Activated T-cell treated with anti-CD3 and anti-CD28 coated beads for 1 hour (primary cell): ENCODE measurements at regions not wholly inside any gene's neighbourhood (a gene's known extent, or its start where the extent isn't known, plus 50 kb on each side); places are given as distances from the start of the nearest gene placed in this dataset.

Experiments
- DNase-seq: peaks from one replicate; pipeline ENCODE4 v3.0.0-alpha.2; 2020; ENCODE audit warnings: low read depth

DNA sequence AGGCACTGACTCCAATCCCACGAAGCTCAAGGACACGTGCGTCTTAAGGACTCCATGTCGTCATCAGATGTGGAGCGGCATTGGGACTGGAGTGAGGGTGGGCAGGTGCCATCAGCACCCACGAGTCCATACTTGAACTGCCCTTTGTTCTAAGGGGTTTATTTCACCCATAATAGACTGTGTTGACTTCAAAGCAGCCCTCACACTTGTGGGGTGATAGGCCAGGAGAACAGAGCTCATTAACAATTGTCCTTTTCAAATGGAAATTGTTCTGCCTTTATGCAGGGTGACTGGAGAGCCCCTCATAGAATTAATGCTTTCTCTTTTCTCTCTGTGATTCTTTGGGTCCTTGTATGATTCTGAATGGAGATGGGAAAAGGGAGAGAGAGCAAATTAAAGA, 376.9 kb upstream of the MGMT start:
- no peak for DNase-seq

DNA sequence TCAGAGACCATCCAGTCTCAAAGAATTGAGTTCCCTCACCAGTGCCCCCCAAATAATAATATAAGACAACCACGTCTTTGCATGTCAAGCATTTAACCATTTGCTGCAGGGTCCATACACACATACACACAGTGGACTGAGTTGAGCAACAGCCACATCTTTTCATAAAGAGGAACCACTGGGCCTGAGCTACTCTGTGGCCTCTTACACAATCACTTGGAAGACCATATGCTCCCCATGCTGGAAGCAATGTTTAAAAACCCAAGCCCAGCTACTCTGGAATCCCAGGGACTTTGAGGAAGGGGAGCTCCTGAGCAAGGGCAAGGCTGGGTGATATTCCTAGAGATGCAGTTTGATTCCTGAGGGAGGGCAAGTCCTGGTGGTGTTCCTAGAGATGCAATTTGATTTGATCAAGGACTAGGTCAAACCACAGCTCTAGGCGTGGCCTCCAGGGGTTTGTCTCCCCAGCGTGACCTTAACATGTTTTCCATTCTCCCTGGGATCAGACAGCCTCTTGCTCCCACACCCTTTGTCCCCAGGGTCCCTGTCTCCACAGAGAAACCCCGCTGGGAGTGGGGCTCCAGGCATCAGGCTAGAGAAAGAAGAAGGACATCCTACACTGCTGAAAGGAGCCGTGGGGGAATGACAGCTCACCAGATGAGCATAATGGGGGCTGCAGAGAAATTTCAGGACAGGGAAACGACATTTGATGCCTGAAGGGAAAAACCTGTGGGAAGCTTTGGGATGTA, 376.2 kb upstream of the MGMT start:
- DNase-seq = no peak

DNA sequence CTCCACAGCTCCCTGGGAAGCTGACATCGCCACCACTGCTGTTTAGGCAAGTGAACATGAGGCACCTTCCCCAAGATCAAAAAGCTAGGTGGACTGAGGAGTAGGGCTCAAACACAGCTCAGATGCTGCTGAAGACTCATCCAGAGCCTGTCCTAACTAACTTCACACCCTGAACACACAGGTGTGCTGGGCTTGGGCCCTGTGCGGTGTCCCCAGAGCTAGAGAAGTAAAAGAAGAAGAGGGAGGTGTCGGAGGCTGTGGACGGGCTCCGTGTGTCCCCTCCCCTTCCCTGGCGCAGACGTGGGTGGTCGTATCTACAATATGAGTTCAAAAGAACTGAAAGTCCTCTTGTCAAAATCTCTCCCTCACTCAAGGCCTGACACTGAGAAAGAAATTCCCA, 373.4 kb upstream of the MGMT start:
- no peak for DNase-seq

DNA sequence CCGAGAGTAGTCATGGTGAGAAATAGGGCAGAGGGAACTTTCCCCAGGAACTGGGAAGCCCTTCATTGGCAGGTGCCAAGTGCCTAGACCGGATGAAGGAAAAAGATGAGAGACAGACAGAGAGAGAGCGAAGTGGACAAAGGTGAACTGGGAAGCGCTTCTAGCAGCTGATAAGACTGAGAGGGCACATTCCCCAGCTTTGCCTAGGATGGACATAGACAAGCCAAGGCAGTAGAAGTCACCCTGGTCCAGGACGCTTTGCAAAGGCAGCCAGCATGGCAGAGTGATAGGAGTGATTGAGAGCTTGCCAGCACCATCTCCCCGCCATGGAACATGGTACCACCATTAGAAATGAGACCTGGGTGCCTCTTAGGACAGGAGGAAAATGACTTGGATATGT, 372.8 kb upstream of the MGMT start:
- no peak for DNase-seq

DNA sequence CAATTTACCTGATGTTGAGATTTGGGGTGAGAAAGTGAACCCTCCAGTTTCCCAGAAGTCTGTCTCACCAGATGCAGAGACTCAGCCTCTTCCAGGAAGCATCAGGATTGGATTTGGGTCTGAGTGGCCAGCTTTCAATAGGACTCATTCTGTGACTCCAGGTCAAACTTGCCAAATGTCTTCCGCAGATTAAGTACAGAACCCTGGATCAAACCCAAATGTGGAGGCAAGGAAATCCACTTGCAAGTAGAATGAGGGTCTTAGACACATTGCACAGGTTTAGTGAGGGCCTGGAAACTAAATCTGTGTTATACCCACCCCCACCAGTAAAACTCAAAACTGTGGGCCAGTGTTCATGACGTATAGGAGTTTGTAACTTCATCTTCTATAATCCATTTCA, 372.2 kb upstream of the MGMT start:
- no peak for DNase-seq

DNA sequence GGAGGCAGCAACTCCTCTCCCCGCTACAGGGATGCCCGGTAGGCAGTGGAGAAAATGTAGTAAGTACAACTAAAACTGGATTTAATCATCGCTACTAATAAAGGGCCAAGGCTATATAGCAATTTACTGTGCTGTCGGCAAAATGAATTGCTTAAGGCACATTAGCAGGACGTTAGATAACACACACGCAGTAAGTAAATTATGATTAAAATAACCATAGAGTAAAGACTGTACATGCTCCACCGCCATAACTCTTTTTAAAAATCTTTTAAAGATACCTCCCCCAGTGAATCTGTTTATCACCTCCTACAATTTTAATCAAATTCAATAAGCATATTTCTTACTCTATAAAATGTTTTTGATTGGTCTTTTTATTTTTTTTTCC, 371.4 kb upstream of the MGMT start:
- no peak for DNase-seq

DNA sequence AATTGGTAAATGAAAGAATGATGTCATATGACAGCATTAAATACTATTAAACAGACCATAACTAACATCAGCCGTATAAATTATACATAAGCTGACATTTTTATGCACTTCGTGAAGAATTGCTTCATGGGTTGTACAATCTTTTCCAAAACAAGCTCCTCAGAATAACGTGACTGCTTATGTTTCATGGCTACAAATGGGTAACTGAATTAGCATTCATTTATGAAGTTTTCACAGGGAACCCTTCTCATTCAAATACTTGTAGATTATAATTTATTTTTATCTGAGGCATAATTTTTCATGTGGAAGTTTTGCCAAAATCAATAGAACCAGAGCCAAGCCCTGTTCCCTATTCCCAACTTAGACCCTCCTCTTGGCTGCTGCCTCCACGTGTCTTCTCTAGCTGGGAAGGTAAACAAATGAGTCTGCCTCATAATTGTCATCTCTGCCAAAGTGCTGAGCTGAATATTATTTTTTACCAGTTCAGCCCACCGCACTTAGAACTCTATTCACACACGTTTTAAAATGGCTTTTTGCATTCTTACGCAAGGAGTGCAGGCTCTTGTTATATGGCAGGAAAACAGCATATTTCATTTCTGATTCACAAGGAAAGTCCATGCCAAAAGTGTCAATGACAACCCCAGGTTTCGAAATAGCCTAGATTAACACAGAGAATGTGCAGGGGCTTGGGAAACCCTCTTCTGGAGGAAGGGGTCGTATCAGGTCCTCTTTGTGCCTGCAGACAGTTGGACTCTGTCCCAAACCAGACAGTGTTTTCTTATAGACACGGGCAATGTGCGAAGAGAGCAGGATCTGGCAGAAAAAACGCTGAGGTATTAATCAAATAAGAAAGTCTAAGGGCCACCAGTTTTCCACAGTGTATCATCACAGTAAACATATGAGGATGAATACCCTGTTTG, 370.7 kb upstream of the MGMT start:
- DNase-seq = no peak

DNA sequence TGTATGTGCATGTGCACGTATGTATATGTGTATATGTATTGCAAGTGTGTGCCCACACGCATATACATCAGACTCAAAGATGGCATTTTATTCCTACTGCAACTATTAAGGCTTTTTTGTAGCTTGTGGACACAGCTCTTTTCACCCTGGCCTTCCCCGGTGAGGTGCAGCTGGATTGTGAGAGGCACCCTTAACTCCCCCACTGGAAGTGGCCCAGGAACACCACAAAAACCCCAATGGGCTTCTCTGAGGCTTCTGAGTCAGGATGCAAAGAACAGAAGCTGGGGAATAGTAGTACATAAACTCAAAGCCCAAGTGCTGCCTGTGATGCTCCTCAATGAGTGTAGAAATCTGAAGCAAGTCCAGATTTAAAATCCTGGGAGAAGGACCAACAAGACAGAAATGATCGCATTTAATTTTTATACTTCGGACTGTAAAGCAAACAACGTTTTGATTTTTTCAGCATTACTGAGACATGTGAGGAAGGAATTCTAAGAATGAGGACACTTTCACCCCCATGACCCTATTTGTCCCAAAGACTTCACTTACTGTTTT, 369.2 kb upstream of the MGMT start:
- DNase-seq = no peak

DNA sequence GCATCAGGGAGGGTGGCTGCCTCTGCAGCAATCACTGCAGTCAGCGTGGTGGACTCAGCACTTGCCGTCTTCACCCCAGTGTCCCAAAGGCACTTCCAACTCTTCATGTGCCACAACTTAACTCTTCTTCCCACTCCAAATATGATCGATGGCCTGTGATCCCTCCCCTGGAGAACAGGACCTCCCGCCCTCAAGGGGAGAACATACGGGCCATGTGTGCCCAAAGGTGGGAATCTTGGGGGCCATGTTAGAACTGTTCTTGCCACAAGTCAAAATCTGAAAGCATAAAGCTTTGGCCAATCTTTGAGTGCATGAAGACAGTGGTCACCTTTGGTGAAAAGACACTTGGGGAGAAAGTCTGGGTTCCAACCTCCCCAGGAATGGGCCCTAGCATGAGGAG, 368.5 kb upstream of the MGMT start:
- DNase-seq = no peak

DNA sequence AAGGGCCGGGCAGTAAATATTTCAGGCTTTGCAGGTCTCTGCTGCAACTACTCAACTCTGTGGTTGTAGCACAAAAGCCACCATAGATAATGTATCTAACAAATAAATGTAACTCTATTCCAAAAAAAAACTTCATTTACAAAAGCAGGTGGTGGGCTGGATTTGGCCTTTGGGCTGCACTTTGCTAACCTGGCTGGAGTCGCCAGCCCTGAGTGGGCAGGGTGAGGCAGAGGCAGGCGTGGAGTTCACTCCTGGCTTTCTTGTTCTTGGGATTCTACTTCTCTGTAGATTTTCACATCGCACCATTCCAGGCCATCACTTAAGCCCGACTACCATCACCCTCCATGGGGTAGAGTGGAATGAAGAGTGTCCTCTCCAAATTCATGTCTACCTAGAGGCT, 367.6 kb upstream of the MGMT start:
- DNase-seq = no peak

DNA sequence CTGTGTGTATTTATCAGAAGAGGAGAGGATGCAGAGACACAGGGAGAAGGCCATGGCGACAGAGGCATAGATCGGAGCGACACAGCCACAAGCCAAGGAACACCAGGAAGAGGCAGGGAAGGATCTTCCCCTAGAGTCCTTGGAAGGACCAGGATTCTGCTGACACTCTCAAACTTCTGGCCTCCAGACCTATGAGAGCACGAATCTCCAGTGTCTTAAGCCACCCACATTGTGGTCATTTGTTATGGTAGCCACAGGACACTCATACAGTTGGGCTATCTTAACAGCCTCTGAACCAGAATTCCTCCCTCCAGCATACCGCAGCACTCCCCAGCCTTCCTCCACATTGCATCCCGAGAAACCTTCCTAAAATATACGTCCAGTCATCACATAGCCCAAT, 367.0 kb upstream of the MGMT start:
- no peak for DNase-seq

DNA sequence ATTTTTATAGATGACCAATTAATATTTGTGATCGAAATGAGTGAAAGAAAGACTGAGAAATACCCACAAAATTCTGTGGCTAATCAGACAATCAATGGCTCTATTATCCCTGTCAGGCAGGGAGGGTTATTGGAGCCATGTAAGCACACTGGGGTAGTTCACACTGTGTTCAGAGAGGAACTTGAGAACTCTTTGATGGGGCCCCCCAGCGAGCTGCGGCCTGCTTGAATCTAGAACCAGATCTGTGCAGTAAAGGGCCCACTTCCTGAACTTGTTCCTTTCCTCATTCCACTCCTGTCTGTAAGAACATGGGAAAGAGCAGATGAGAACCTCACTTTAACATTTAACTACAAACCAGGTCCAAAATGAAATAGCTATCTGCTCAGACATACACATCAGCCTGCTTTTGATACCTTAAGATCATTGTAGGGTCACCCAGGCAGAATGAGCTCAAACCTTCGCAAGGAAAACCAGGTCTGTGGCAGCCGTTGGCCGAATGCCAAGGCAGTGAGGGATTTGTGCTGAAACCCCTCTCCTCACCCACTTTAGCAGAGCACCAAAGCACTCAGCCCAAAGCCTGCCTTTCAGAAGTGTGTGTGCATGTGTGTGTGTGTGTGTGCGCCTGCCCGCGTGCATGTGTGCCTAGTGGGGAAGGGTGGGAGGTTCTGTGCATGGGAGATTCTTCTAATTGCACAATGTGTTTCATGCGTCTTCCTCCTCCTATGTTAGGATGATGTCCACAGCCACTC, 365.6 kb upstream of the MGMT start:
- DNase-seq = peak; percentile 5

DNA sequence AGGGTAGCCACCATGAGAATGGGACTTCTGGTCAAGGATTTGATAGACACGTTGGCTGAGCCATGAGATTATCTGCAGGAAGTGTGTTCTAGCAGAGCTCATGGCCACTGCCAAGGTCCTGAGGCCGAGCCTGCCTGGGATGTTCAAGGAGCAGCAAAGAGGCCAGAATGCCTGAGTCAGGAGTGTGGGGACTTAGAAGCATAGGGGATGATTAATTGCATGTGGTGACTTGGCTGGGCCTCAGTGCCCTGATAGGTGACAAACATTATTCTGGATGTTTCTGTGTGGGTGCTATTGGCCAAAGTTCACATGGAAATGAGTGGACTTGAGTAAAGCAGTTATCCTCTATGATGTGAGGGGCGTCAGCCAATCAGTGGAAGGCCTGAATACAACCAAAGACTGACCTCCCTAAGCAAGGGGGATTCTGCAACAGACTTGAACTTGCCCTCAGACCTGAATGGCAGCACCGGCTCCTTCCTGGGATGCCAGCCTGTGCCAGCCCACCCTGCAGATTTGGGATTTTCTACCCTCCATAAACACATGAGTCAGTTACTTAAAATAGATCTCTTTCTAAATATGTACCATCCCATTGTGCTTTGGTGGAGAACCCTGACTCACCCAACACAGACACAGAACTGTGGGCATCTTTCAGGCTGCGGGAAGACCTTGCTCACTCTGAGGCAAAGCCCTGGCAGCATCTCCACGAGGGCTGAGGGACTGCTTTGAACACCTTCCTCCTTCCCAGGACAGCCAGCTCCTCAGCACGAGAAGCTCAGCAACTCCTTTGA, 363.9 kb upstream of the MGMT start:
- no peak for DNase-seq

DNA sequence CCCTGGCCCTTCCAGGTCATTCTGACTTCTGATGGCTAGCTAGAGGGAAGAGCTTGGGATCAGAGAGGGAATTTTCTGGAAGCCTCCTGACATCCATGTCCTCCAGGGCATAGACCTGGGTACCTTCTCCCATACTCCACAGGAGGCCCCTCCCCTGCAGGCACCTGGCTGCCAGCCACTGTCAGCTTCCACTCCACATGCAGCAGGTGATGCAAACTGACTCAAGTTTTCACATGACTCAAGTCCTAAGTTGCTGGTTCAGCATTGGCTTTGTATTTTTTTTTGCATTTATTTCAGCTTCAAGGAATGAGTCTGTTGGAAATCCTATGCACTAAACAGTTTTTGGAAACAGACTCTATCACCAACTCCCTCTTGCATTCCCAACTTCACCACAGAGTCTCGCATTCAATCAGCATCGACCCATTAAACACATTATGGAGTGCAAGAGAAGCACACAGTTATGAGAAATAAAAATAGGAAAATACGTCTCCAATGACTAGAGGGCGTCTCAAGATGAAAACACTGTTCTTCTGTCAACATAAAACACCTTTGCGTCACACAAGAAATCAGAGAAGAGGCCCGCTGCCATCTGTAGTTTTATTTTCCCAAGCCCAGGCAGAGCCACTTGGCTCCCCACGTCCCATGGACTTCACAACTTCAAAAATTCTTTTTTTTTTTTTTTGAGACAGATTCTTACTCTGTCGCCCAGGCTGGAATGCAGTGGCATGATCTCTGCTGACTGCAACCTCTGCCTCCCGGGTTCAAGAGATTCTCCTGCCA, 362.6 kb upstream of the MGMT start:
- no peak for DNase-seq

DNA sequence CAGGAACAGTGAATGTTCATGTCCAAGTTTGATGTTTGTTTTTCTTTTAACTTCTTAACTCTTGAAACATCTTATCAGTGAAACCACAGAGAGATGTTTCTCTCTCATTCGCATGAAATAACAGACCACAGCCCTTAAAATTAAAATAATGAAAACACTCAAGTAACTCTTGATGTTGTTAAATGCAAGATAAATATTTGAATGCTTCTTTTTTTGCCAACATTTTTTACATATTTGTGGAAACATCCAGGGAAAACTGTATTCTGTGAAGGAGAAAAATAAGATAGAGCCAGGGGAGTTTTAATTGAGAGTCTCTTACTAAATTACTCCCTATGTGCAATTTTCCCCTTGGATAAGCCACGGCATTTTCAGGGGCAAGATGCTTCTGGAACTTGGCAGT, 361.8 kb upstream of the MGMT start:
- DNase-seq = no peak

DNA sequence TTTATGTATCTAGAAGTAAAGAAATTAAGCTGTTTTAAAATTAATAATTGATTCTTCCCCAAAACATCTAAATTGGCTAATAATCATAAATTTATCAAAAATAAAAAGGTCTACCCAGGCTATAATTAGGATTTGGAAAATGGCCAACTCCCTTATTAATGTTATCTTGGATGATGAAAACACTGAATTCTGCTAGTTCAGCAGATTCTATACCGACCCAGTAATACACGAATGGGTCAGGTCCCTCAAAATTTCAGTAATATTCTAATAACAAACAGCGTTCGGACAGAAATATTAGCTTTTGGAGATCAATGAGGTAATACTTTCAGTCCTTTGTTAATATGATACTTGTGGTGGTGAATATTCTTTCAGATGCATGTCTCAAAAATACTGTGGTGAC, 360.7 kb upstream of the MGMT start:
- no peak for DNase-seq

DNA sequence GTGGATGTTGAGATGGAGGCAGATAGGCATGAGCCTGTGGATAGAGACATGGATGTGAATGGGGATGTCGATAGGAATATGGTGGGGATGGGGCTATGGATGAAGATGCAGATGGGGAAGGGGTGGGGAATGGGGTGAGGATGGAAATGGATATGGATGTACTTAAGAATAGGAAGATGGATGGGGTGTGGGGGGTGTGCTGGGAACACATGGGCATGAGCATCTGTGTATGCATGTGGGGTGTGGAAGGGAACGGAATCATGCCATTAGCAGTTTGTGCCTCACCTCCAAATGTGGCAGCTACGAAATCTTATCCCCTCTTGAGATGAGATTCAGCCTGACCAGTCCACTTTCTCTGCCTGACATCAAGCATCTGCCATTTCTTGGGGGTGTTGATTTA, 359.5 kb upstream of the MGMT start:
- DNase-seq = no peak

DNA sequence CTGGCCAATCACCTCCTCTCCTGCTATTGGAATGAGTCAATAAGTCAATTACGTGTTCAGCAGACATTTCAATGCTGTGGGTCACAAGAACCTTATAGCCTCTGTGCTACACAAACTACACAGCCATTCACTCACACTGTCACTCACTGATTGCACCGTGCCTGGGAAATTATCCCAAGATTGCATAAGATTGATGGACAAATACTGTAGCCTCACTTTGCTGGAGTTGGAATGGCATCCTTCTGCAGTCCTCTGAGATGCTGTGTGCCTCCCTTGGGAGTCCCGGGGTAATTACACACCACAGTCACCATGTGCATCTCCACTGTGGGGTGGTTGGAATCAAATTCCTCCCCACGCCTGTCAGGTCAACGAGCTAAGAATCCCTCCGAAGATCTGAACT, 358.7 kb upstream of the MGMT start:
- no peak for DNase-seq

DNA sequence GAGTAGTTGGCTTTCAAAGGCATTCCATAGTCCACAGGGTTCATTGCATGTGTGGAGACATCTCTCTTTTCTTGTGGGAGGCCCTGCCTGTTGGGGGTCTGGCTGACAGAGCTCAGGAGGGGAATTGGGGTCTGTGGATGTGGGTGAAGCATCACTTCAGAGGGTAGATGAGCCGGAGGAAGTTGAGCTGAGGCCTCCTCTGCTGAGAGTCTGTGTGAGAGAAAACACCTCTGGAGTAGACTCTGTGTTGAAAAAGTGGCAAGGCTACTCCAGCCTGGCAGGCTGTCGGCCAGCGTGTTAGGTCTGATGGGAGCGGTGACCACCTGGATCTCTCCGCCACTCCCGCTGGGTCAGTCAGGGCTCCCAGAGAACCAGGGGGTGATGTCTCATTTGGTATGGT, 358.0 kb upstream of the MGMT start:
- DNase-seq = no peak

DNA sequence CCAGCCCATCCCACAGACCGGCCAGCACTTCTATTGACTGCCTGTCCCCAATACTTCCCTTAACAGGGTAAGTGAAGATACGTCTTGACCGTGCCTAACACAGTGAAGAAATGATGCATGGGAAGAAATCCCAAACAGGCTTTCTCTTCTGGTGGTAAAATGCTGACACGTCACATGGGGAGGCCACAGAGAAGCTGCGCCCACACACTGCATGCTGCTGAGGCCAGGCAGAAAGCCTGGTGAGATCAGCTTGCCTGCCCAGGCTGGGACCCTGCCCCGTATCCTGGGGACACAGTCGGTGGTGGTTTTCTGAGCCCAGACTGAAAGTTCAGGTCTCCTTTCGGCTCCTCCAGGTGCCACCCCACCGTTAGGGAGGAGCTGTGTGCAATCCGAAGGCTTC, 356.3 kb upstream of the MGMT start:
- no peak for DNase-seq

DNA sequence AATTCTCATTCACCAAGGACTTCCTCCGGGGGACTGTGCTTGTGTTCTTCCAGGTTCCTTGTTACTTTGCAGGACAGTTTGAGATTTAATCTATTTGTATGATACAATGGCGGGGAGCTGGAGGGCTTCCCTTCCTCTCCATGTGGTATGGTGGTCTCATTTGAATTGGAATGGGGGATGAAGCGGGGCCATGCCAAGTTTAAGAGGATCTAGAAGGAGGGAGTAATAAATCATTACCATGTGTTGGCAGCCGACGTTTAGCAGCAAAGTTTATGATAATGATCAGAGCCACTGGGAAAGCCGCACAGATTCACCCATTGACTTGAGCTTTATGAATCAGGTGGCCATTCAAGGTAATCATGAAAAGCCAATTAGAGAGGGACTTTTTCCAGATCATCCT, 355.1 kb upstream of the MGMT start:
- no peak for DNase-seq
